Fibroblast of lung (primary cell): ENCODE measurements at regions not wholly inside any gene's neighbourhood (a gene's known extent, or its start where the extent isn't known, plus 50 kb on each side); places are given as distances from the start of the nearest gene placed in this dataset.
A peak's percentile ranks its signal among the peaks of the same experiment; 100 is the strongest.

Source experiments
- DNase-seq, 2 donors: peaks; one replicate each; pipeline versions ENCODE4 v3.0.0 to v3.0.0-alpha.2; 2010; ENCODE audit warnings: low read depth in 2 of 2
- H2AFZ ChIP-seq: 2 replicates; pipeline ENCODE4 v1.5.1; 2012; ENCODE audit warnings: low read length, control low read depth, inconsistent platforms
- H3K27ac ChIP-seq: 2 replicates; pipeline ENCODE4 v1.5.1; 2011; ENCODE audit warnings: low read length, control low read depth; ENCODE audit not compliant: insufficient read depth
- H3K27me3 ChIP-seq: 2 replicates; pipeline ENCODE4 v1.5.1; 2011; ENCODE audit warnings: mild to moderate bottlenecking, low read length; ENCODE audit not compliant: control insufficient read depth, insufficient read depth
- H3K36me3 ChIP-seq: 2 replicates; pipeline ENCODE4 v1.5.1; 2011; ENCODE audit warnings: low read length; ENCODE audit not compliant: control insufficient read depth, insufficient read depth
- H3K4me1 ChIP-seq: 2 replicates; pipeline ENCODE4 v1.5.1; 2011; ENCODE audit warnings: low read length; ENCODE audit not compliant: control insufficient read depth, insufficient read depth; ENCODE audit errors: extremely low read depth
- H3K4me2 ChIP-seq: 2 replicates; pipeline ENCODE4 v1.5.1; 2011; ENCODE audit warnings: low read length, control low read depth; ENCODE audit not compliant: insufficient read depth; ENCODE audit errors: extremely low read depth
- H3K4me3 ChIP-seq, 4 experiments: fragments of 200-600 bp in 1 of 4; sonication (generic) in 1 of 4; replicated peaks in 1 of 4; 2 replicates each; pipeline ENCODE4 v1.5.1; 2011 to 2016; ENCODE audit warnings: low read length in 4 of 4, low read depth in 3 of 4, mild to moderate bottlenecking in 3 of 4, control low read depth in 2 of 4, inconsistent platforms in 1 of 4, mixed read lengths in 1 of 4; ENCODE audit not compliant: insufficient read depth in 1 of 4; ENCODE audit errors: control extremely low read depth in 1 of 4
- H3K79me2 ChIP-seq: 2 replicates; pipeline ENCODE4 v1.5.1; 2012; ENCODE audit warnings: mild to moderate bottlenecking, low read length, inconsistent platforms; ENCODE audit not compliant: control insufficient read depth, insufficient read depth
- H3K9ac ChIP-seq: 2 replicates; pipeline ENCODE4 v1.5.1; 2011; ENCODE audit warnings: mild to moderate bottlenecking, low read length, control low read depth; ENCODE audit not compliant: insufficient read depth
- H3K9me3 ChIP-seq: 2 replicates; pipeline ENCODE4 v1.5.1; 2012; ENCODE audit warnings: low read depth, low read length; ENCODE audit not compliant: control insufficient read depth, insufficient read depth
- H4K20me1 ChIP-seq: 2 replicates; pipeline ENCODE4 v1.5.1; 2011; ENCODE audit warnings: low read length; ENCODE audit not compliant: control insufficient read depth, insufficient read depth; ENCODE audit errors: extremely low read depth
- CTCF ChIP-seq, 2 donors: IDR thresholded peaks in 1 of 2; conservative IDR thresholded peaks in 1 of 2; 1 replicate in 1 of 2; 2 replicates in 1 of 2; pipeline ENCODE4 v1.5.1; 2011 to 2012; ENCODE audit warnings: low read length in 2 of 2, control low read depth in 1 of 2, inconsistent platforms in 1 of 2, low read depth in 1 of 2, mild to moderate bottlenecking in 1 of 2
- EZH2 ChIP-seq: IDR thresholded peaks from 2 replicates; pipeline ENCODE4 v1.5.1; 2012; ENCODE audit warnings: low read length, control low read depth, mild to moderate bottlenecking; ENCODE audit errors: missing control alignments

DNA sequence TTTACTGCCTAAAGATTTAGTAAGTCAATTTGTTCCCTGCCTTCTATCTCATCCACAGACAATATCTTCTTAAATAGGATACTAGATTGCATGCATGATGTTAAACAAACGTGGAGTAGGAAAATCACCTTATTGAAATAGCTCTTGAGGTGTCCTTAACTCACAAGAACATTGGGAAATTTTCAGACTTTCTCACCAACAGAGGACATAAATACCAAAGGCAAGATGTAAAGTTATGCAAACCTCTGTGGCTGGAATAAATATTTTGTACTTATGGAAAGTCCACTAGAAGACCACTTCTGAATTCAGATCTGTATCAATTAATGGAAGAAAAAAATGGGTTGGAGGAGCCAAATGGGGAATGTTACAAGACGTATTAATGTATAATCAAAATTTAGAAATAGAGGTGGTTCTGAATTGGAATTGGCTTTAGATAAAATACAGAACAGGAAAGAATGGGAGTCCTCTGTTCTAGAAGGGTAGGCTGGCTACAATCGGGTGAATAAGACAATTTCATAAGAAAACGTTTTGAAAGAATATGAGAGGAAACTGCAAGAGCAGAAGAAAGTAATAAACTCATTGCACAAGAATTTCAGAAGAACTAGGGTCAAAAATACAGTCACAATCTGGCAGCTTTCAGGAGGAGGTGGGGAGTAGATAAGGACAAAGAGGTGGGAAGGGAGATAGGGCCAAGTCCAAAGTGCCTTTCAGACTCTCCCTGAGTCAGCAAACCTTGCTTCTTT lies 69.3 kb upstream of the FN1 start:
- H3K36me3 ChIP-seq = no peaks in the 10 kb centered on the region
- H2AFZ ChIP-seq = no peak overlapping the region
- no peak overlapping the region for H3K9ac ChIP-seq
- no peaks in the 10 kb centered on the region for H3K9me3 ChIP-seq
- no peak for TF ChIP-seq CTCF (conservative IDR thresholded peaks at IDR 0.05 in 1 of 2, IDR thresholded peaks at IDR 0.05 in 1 of 2; ENCODE audit: low read depth in 1 of 2, low read length in 2 of 2)
- TF ChIP-seq EZH2 = no peak
- H3K4me2 ChIP-seq = no peak overlapping the region
- H3K4me1 ChIP-seq = no peaks in the 10 kb centered on the region
- H3K79me2 ChIP-seq = no peaks in the 10 kb centered on the region
- no peaks in the 10 kb centered on the region for H4K20me1 ChIP-seq
- no peaks in the 10 kb centered on the region for H3K27me3 ChIP-seq
- no peak overlapping the region for H3K27ac ChIP-seq
- no peak overlapping the region for H3K4me3 ChIP-seq
- peak; percentile 55 to 95 for DNase-seq

DNA sequence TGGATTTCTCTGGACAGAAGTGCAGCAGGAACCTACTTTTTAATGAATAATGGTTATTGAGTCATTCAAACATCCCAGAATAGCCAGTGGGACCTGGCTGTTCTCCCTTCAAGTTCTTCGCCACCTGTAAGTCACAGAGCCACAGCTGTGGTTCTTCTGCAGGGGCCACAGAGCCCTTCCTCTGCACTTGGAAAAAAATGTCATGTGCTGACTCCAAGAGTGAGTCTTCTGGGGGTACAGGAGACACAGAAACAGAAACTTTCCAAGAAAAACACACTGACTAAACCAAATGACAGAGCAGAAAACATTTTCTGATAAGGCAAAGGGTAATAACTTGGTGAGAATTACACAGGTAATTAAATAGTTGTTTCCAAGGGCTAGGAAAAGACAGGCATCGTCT lies 68.7 kb upstream of the FN1 start:
- H3K9ac ChIP-seq = no peak overlapping the region
- H3K4me2 ChIP-seq = no peak overlapping the region
- H3K36me3 ChIP-seq = no peaks in the 10 kb centered on the region
- peak in 1 of 2 donors; percentile 77 for DNase-seq
- no peak overlapping the region for H3K27ac ChIP-seq
- H2AFZ ChIP-seq = no peak overlapping the region
- no peaks in the 10 kb centered on the region for H3K27me3 ChIP-seq
- H3K4me1 ChIP-seq = no peaks in the 10 kb centered on the region
- no peaks in the 10 kb centered on the region for H3K79me2 ChIP-seq
- no peaks in the 10 kb centered on the region for H3K9me3 ChIP-seq
- no peaks in the 10 kb centered on the region for H4K20me1 ChIP-seq
- TF ChIP-seq EZH2 = no peak
- TF ChIP-seq CTCF (conservative IDR thresholded peaks at IDR 0.05 in 1 of 2, IDR thresholded peaks at IDR 0.05 in 1 of 2; ENCODE audit: low read depth in 1 of 2, low read length in 2 of 2) = no peak
- H3K4me3 ChIP-seq = no peak overlapping the region

DNA sequence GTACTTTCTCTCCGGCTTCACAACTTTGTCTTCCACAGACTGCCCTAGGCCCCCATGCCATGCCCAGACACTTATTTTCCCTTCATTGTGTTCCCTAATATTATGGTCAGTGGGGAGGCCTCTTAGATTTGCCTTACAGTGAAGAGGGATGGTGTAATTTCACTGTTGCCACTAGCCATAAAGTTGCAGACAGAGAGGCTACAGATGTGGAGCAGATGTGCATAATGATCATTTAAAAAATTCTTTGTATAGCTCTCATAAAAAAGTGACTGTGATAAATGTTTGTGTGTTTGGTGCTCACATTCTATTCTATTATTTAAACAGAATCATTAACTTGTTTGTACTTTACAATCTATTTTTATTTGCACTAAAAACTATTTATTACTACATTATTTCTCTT lies 67.5 kb upstream of the FN1 start:
- Histone ChIP-seq H3K79me2 (no peaks in the 10 kb centered on the region), H3K9me3 (no peaks in the 10 kb centered on the region), H4K20me1 (no peaks in the 10 kb centered on the region), H3K36me3 (no peaks in the 10 kb centered on the region), H3K4me3 (no peak overlapping the region), H3K4me2 (no peak overlapping the region), H3K27ac (no peak overlapping the region), H3K27me3 (no peaks in the 10 kb centered on the region), H2AFZ (no peak overlapping the region), H3K4me1 (no peaks in the 10 kb centered on the region), H3K9ac (no peak overlapping the region)
- TF ChIP-seq EZH2 = no peak
- no peak for TF ChIP-seq CTCF (conservative IDR thresholded peaks at IDR 0.05 in 1 of 2, IDR thresholded peaks at IDR 0.05 in 1 of 2; ENCODE audit: low read depth in 1 of 2, low read length in 2 of 2)
- DNase-seq = peak in 1 of 2 donors; percentile 33
